Body of pancreas (tissue), 4 donors: ENCODE measurements at regions not wholly inside any gene's neighbourhood (a gene's known extent, or its start where the extent isn't known, plus 50 kb on each side); places are given as distances from the start of the nearest gene placed in this dataset.
"Not testable (repeated sequence)": the region's sequence is repeated elsewhere in the genome, so short reads cannot be mapped to it uniquely, and the experiment has no call there.

Source experiments
- CTCF ChIP-seq, 7 experiments: fragments of 450-650 bp in 4 of 7; fragments of 200-600 bp in 3 of 7; sonication (generic) in 3 of 7; IDR thresholded peaks; one replicate each; pipeline ENCODE4 v1.5.1; 2016 to 2019; ENCODE audit warnings: antibody characterized with exemption in 7 of 7
- POLR2A ChIP-seq, 3 donors: fragments of 450-650 bp; IDR thresholded peaks; one replicate each; pipeline ENCODE4 v1.6.1; 2016; ENCODE audit warnings: antibody characterized with exemption in 3 of 3, mild to moderate bottlenecking in 2 of 3

GRCh38 chr18:1857281-1857680 lies 714.0 kb downstream of the METTL4 start:
- not testable (repeated sequence) for TF ChIP-seq POLR2A, CTCF (IDR thresholded peaks at IDR 0.05)
